ENCODE measurements at regions not wholly inside any gene's neighbourhood (a gene's known extent, or its start where the extent isn't known, plus 50 kb on each side); places are given as distances from the start of the nearest gene placed in this dataset.

DNA sequence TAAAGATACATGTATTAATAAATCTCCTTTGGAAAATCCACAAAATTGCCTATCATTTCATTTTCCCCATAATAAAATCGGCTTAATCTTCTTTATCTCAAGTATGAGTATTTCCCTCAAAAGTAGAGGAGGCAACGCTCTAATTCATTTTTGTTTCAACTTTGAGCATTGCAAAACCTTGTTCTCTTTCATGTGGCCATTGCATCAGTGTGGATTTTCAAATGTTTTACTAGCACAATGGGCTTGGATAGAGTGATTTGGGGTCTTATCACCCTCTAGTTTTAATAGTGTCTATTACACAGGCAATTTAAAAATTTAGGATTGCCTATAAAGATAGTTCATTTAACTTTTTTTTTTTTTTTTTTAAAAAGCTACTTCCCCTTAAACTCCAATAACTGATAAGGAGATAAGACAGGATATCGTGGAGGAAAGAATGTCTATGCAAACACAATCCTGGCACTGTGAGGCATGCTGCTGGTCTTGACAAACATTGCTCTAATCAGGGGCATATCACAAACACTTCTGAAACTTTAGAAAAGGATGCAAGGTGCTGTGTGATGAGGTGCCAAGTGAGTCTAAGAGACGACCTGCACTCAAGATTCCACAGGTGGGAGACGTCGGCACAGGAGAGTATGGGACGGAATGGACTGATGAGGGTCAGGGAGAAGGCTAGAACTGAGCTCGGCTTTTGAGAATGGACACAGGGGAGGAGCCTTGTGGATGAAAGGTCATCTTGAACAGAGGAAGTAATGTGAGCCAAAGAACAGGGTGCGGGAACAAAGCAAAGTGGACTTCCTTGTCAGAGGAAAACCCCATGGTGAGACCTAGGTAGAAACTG, 199.7 kb downstream of the IRS2 start:
- H3K27ac ChIP-seq, result peak overlapping the region; percentile 78

DNA sequence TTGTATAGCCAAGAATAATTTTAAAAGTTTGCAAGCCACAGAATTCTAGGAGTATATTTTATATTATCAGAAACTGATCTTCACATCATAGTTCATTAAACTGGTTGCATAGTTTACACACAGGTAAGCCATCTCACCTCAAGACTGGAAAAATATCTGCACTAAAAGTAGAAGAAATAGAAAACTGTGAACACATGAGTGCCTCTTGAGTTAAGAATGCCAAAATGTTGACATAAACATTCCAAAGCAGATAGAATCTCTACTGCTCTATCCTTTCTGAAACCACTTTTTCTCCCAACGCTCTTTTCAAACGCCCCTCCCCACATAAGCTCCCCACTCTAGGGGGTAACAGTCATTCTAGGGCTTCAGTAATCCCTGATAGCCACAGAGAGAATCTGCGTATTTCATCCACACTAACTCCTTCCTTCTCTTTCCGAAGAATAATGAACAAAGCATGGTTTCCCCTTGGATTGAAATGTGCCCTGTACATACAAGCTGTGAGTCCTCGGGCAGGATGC, 201.5 kb downstream of the IRS2 start:
- TF ChIP-seq, protein P1, sequence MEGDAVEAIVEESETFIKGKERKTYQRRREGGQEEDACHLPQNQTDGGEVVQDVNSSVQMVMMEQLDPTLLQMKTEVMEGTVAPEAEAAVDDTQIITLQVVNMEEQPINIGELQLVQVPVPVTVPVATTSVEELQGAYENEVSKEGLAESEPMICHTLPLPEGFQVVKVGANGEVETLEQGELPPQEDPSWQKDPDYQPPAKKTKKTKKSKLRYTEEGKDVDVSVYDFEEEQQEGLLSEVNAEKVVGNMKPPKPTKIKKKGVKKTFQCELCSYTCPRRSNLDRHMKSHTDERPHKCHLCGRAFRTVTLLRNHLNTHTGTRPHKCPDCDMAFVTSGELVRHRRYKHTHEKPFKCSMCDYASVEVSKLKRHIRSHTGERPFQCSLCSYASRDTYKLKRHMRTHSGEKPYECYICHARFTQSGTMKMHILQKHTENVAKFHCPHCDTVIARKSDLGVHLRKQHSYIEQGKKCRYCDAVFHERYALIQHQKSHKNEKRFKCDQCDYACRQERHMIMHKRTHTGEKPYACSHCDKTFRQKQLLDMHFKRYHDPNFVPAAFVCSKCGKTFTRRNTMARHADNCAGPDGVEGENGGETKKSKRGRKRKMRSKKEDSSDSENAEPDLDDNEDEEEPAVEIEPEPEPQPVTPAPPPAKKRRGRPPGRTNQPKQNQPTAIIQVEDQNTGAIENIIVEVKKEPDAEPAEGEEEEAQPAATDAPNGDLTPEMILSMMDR (conservative IDR thresholded peaks at IDR 0.05), result no peak
- no peak for TF ChIP-seq ZFX (IDR thresholded peaks at IDR 0.05)
- H3K27ac ChIP-seq, result no peak overlapping the region

More for the DNA sequence above, 199.7 kb downstream of the IRS2 start:
- TF ChIP-seq, protein P1 (conservative IDR thresholded peaks at IDR 0.05), result no peak
- TF ChIP-seq ZFX (IDR thresholded peaks at IDR 0.05), result no peak

DNA sequence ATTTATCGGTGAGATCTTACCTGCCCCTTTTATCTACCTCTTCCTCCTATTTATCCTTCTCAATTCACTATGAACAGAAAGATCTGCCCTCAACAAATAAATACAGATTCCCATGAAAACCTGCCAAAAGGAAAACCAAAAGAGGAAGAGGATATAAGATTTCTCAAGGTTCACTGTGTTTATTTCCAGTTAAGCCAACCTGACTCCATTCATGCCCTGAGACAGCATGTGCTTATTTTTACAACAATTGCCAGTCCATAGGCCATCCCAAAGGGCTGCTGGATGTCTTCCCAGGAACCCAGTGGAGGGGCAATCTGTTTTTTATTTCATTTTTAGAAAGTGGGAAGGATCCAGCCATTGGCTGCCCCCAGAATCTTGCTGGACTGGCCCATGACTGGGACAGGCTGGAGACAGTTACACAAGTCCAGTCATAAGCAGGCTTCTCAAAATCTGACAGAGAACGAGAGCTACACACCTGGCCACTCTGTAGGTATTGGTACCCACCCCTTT, 209.1 kb downstream of the IRS2 start:
- TF ChIP-seq, protein P1 (conservative IDR thresholded peaks at IDR 0.05), result no peak
- TF ChIP-seq ZFX (IDR thresholded peaks at IDR 0.05), result no peak
- peak overlapping the region; percentile 80 for H3K27ac ChIP-seq

GRCh38 chr13:109576331-109576813, 210.0 kb downstream of the IRS2 start:
- TF ChIP-seq ZFX (IDR thresholded peaks at IDR 0.05), result no peak
- TF ChIP-seq, protein P1 (conservative IDR thresholded peaks at IDR 0.05), result no peak
- peak overlapping the region; percentile 88 for H3K27ac ChIP-seq

DNA sequence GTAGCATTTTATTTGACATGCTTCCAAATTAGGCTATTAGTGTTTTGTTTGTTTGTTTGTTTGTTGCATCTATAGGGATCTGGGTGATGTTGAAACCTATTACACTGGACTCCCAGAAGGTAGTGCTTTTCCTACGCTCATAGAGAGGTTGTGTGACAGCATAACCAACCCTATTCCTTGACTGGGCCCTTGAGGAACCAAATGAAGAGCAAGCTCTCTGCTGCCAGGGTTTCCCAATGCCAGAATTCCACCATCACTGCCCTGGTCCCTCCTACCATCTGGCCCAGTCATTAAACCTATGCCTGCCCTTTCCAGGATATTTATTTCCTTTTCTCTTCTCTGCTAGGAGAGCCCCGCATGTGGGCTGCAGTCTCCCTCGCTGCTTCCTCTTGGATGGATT, 210.6 kb downstream of the IRS2 start:
- no peak for TF ChIP-seq ZFX (IDR thresholded peaks at IDR 0.05)
- TF ChIP-seq, protein P1 (conservative IDR thresholded peaks at IDR 0.05), result no peak
- H3K27ac ChIP-seq, result peak overlapping the region; percentile 88

DNA sequence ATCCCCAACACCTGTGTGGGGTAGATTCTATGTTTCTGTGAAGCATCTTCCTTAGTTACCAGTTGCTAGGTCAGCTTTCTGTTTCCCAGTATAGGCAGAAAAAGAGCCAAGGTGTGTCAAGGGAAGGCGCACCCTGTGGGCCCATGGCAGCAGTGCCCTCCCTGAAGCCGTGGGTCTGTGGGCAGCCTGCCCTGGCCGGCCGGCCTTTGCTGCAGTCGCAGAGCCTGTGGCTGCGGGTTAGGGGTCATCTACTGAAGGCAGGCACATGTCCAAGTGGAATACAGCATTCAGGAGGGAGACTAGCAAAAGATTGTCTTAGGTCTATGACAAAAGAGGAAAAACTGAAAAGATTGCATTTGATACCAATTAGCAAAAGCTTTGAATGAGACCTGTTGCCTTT, 214.0 kb downstream of the IRS2 start:
- H3K27ac ChIP-seq, result no peak overlapping the region
- TF ChIP-seq, protein P1 (conservative IDR thresholded peaks at IDR 0.05), result no peak
- TF ChIP-seq ZFX (IDR thresholded peaks at IDR 0.05), result no peak
